Neural progenitor cell (in vitro differentiated cells): ENCODE measurements at regions not wholly inside any gene's neighbourhood (a gene's known extent, or its start where the extent isn't known, plus 50 kb on each side); places are given as distances from the start of the nearest gene placed in this dataset.

ENCODE experiments used
- EZH2 ChIP-seq: fragments of 200-600 bp; sonication (generic); IDR thresholded peaks from 2 replicates; pipeline ENCODE4 v1.6.1; 2017; ENCODE audit warnings: antibody characterized with exemption, mild to moderate bottlenecking, moderate library complexity
- TF ChIP-seq, protein P1 (sequence below): fragments of 200-600 bp; sonication (generic); IDR thresholded peaks from 2 replicates; pipeline ENCODE4 v1.5.1; 2017; ENCODE audit warnings: antibody characterized with exemption, mild to moderate bottlenecking

DNA sequence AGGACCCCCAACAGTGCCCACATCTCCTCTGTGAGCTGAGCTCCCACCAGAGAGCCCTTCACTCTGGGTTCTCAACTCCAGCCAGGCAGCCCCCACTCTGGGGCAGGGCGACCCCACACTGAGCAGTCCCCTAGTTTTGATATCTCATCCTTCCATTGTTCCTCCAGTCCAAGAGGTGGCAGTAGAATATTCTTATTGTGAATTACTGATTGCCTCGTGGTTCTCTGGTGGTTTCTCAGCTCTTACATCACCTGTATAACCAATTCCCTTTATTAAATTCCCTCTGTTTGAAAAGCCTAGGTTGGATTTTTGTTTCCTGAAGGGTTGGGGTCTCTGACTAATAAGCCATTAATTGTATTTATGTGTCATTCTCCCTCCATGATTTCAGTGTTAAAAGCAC, 407.5 kb downstream of the SETD4 start:
- TF ChIP-seq, protein P1, sequence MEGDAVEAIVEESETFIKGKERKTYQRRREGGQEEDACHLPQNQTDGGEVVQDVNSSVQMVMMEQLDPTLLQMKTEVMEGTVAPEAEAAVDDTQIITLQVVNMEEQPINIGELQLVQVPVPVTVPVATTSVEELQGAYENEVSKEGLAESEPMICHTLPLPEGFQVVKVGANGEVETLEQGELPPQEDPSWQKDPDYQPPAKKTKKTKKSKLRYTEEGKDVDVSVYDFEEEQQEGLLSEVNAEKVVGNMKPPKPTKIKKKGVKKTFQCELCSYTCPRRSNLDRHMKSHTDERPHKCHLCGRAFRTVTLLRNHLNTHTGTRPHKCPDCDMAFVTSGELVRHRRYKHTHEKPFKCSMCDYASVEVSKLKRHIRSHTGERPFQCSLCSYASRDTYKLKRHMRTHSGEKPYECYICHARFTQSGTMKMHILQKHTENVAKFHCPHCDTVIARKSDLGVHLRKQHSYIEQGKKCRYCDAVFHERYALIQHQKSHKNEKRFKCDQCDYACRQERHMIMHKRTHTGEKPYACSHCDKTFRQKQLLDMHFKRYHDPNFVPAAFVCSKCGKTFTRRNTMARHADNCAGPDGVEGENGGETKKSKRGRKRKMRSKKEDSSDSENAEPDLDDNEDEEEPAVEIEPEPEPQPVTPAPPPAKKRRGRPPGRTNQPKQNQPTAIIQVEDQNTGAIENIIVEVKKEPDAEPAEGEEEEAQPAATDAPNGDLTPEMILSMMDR = no peak
- TF ChIP-seq EZH2 = no peak
